Heart left ventricle (tissue), 13 donors: ENCODE measurements at regions not wholly inside any gene's neighbourhood (a gene's known extent, or its start where the extent isn't known, plus 50 kb on each side); places are given as distances from the start of the nearest gene placed in this dataset.

Source experiments
- CTCF ChIP-seq, 12 donors: fragments of 200-600 bp; sonication (generic) in 4 of 12; IDR thresholded peaks; one replicate each; pipeline versions ENCODE4 v1.5.0 to v1.8.0; 2018 to 2022; ENCODE audit warnings: antibody characterized with exemption in 12 of 12, mild to moderate bottlenecking in 5 of 12
- POLR2A ChIP-seq, 2 donors: fragments of 450-650 bp; IDR thresholded peaks; one replicate each; pipeline ENCODE4 v1.6.1; 2017; ENCODE audit warnings: antibody characterized with exemption in 2 of 2, mild to moderate bottlenecking in 2 of 2, moderate library complexity in 2 of 2
- donor health status: ischemic (EF 13 %, LVEDD 7.1; RV severe dilation, severe dysfunction).
- donor health status: DM: no; HTN: yes; CAD: no.
- donor health status: DM: no; HTN: no; CAD: no.
- donor health status: ischemic (EF 25% LVEDD 6.9; RV normal size, moderate dysfunction).
- donor health status: ischemic (EF 25% LVEDD 5.7; RV mildly dilated, moderate dysfunction).
- donor health status: ischemic (EF 35%, LVEDD 5.7; RV mildly dilated, moderate dysfunction).
- donor health status: nonischemic (EF 11% LVEDD 7.7; RV severe dilation, severe dysfunction).
- donor health status: DM: yes; HTN: yes; CAD: no.
- donor health status: PGD.
- donor health status: ischemic (EF 29% LVEDD 5.4; RV normal size, mild dysfunction).
- donor health status: nonischemic (EF 23%, LVEDD 6.1; RV moderate dilation, normal function).

- TF ChIP-seq CTCF (IDR thresholded peaks at IDR 0.05) (no peak), POLR2A (IDR thresholded peaks at IDR 0.05) (no peak)
Measured at GRCh38 chr18:66083078-66083477, 332.3 kb downstream of the CDH7 start.
